GM12878 (cell line): ENCODE measurements at regions not wholly inside any gene's neighbourhood (a gene's known extent, or its start where the extent isn't known, plus 50 kb on each side); places are given as distances from the start of the nearest gene placed in this dataset.

Experiments used
- ATAC-seq: fragments of 200-7000 bp; cut with Tn5 transposase; 3 replicates; pipeline ENCODE4 v1.9.1; 2020; ENCODE audit warnings: mild to moderate bottlenecking, moderate library complexity
- BruUV-seq: library from RNA; stranded (reverse); fragments of 400-500 nt; replicated peaks from 2 replicates; lab custom pipeline; 2021; lab: Mats Ljungman, UMichigan
- CTCF ChIA-PET: fragments of 300-600 bp; sonication (Branson Sonifier 250); formaldehyde crosslinking; extraction: SDS; loops from one replicate; lab custom pipeline; 2021; ENCODE audit warnings: inconsistent platforms; lab: Yijun Ruan, JAX
- POLR2A ChIA-PET: fragments of 350-600 bp; formaldehyde crosslinking; extraction: SDS; loops from one replicate; lab custom pipeline; 2021; ENCODE audit warnings: inconsistent platforms; lab: Charles Lee
- RAD21 ChIA-PET: fragments of 300-600 bp; sonication (Branson Sonifier 250); formaldehyde crosslinking; loops from one replicate; lab custom pipeline; 2023; ENCODE audit warnings: antibody characterized with exemption; ENCODE audit not compliant: unreplicated experiment; lab: Charles Lee
- SMC1A ChIA-PET: fragments of 300-600 bp; sonication (Branson Sonifier 250); formaldehyde crosslinking; loops from one replicate; lab custom pipeline; 2023; ENCODE audit not compliant: unreplicated experiment, uncharacterized antibody; lab: Charles Lee
- DNase-seq: peaks from one replicate; pipeline ENCODE4 v3.0.0-alpha.2; 2011; ENCODE audit warnings: low read depth, low spot score
- FAIRE-seq: peaks from 3 replicates; lab custom pipeline; 2011; peaks lifted over from hg19 to GRCh38; lab: Jason Lieb, UNC
- H2AFZ ChIP-seq: 2 replicates; pipeline ENCODE4 v1.6.0; 2011; ENCODE audit warnings: low read depth, low read length, control low read depth; ENCODE audit not compliant: control insufficient read depth
- H3K27ac ChIP-seq: 2 replicates; pipeline ENCODE4 v1.5.1; 2011; ENCODE audit warnings: control low read depth; ENCODE audit not compliant: control insufficient read depth, insufficient read depth
- H3K27me3 ChIP-seq, 2 experiments: replicated peaks in 1 of 2; 2 replicates each; pipeline versions ENCODE4 v1.6.0 to v1.6.1; 2011; ENCODE audit warnings: low read length in 1 of 2; ENCODE audit not compliant: control insufficient read depth in 2 of 2, insufficient read depth in 2 of 2
- H3K36me3 ChIP-seq, 2 experiments: 2 replicates each; pipeline ENCODE4 v1.5.1; 2011; ENCODE audit warnings: low read length in 1 of 2; ENCODE audit not compliant: control insufficient read depth in 2 of 2, insufficient read depth in 2 of 2
- H3K4me1 ChIP-seq: 2 replicates; pipeline ENCODE4 v1.6.1; 2011; ENCODE audit warnings: mild to moderate bottlenecking, low read length, moderate library complexity, mixed read lengths; ENCODE audit not compliant: control insufficient read depth, insufficient read depth
- H3K4me2 ChIP-seq: 2 replicates; pipeline ENCODE4 v1.6.0; 2011; ENCODE audit warnings: control low read depth; ENCODE audit not compliant: control insufficient read depth, insufficient read depth
- H3K4me3 ChIP-seq: fragments of 200-600 bp; sonication (generic); 2 replicates; pipeline ENCODE4 v1.5.1; 2016
- H3K79me2 ChIP-seq: 2 replicates; pipeline ENCODE4 v1.6.0; 2011; ENCODE audit warnings: low read length; ENCODE audit not compliant: control insufficient read depth, insufficient read depth
- H3K9ac ChIP-seq: 2 replicates; pipeline ENCODE4 v1.8.0; 2011; ENCODE audit warnings: low read length, control low read depth, mixed read lengths; ENCODE audit not compliant: control insufficient read depth, insufficient read depth
- H3K9me3 ChIP-seq: replicated peaks from 3 replicates; pipeline ENCODE4 v1.5.1; 2011; ENCODE audit warnings: mild to moderate bottlenecking, low read length; ENCODE audit not compliant: control insufficient read depth, insufficient read depth
- H4K20me1 ChIP-seq: 2 replicates; pipeline ENCODE4 v1.6.0; 2011; ENCODE audit not compliant: control insufficient read depth, insufficient read depth
- BMI1 ChIP-seq: fragments of 450-650 bp; IDR thresholded peaks from 2 replicates; pipeline ENCODE4 v1.6.1; 2016; ENCODE audit warnings: mild to moderate bottlenecking, moderate library complexity, borderline replicate concordance
- CBX3 ChIP-seq: fragments of 200-600 bp; sonication (generic); IDR thresholded peaks from 2 replicates; pipeline ENCODE4 v1.6.1; 2016; ENCODE audit warnings: low read depth, borderline replicate concordance
- CEBPB ChIP-seq, 2 experiments: fragments of 150-350 bp in 1 of 2; IDR thresholded peaks; 2 replicates each; pipeline ENCODE4 v1.6.1; 2012 to 2014; ENCODE audit warnings: low read depth in 2 of 2, low read length in 2 of 2, borderline replicate concordance in 1 of 2, inconsistent platforms in 1 of 2
- CEBPZ ChIP-seq: fragments of 150-350 bp; IDR thresholded peaks from 2 replicates; pipeline ENCODE4 v1.6.1; 2016; ENCODE audit warnings: low read depth, low read length
- GABPA ChIP-seq: IDR thresholded peaks from 2 replicates; pipeline ENCODE4 v1.6.1; 2014; ENCODE audit warnings: antibody characterized with exemption, low read depth, mild to moderate bottlenecking, inconsistent platforms
- MLLT1 ChIP-seq: fragments of 450-650 bp; IDR thresholded peaks from 2 replicates; pipeline ENCODE4 v1.6.1; 2016; ENCODE audit warnings: mild to moderate bottlenecking
- MYB ChIP-seq: fragments of 150-350 bp; IDR thresholded peaks from 2 replicates; pipeline ENCODE4 v1.6.1; 2014; ENCODE audit warnings: mild to moderate bottlenecking, low read depth, low read length, borderline replicate concordance
- PRDM15 ChIP-seq: fragments of 450-650 bp; formaldehyde crosslinking; IDR thresholded peaks from 2 replicates; pipeline ENCODE4 v1.4.0; 2020; ENCODE audit warnings: mild to moderate bottlenecking, moderate library complexity
- SMAD1 ChIP-seq: fragments of 450-650 bp; IDR thresholded peaks from 2 replicates; pipeline ENCODE4 v1.6.1; 2018; ENCODE audit warnings: mild to moderate bottlenecking, low read depth; ENCODE audit not compliant: partially characterized antibody
- SMARCA5 ChIP-seq: fragments of 450-650 bp; IDR thresholded peaks from 2 replicates; pipeline ENCODE4 v1.6.1; 2017; ENCODE audit warnings: mild to moderate bottlenecking
- SPI1 ChIP-seq: IDR thresholded peaks from 2 replicates; pipeline ENCODE4 v1.6.1; 2011; ENCODE audit warnings: low read depth, mild to moderate bottlenecking, low read length, moderate library complexity, borderline replicate concordance; ENCODE audit not compliant: insufficient read depth
- SREBF1 ChIP-seq: IDR thresholded peaks from 2 replicates; pipeline ENCODE4 v1.6.1; 2012; ENCODE audit warnings: mild to moderate bottlenecking, low read length
- SREBF2 ChIP-seq: IDR thresholded peaks from 2 replicates; pipeline ENCODE4 v1.6.1; 2012; ENCODE audit warnings: mild to moderate bottlenecking, low read length
- TARDBP ChIP-seq: IDR thresholded peaks from 2 replicates; pipeline ENCODE4 v1.6.1; 2016; ENCODE audit warnings: borderline replicate concordance
- TBL1XR1 ChIP-seq: IDR thresholded peaks from 2 replicates; pipeline ENCODE4 v1.6.1; 2012; ENCODE audit warnings: low read depth, low read length, improper control_type of control experiment
- ZBED1 ChIP-seq: IDR thresholded peaks from 2 replicates; pipeline ENCODE4 v1.6.1; 2016; ENCODE audit warnings: borderline replicate concordance
- ZNF24 ChIP-seq: fragments of 450-650 bp; IDR thresholded peaks from 2 replicates; pipeline ENCODE4 v1.6.1; 2017; ENCODE audit warnings: antibody characterized with exemption, mild to moderate bottlenecking
- WGBS: methylation state at CpG from one replicate; pipeline ENCODE4 v1.1.6; 2016; ENCODE audit warnings: low lambda C conversion rate; ENCODE audit not compliant: insufficient replicate concordance, insufficient coverage; ENCODE audit errors: missing lambda C conversion rate; 5-methylcytosine and 5-hydroxymethylcytosine counted together
- in situ Hi-C: fragments of 300-500 bp; cut with MboI; formaldehyde crosslinking; loops from 9 replicates; pipeline ENCODE4 v1.14.3; 2018; ENCODE audit warnings: mixed read lengths
- intact Hi-C: fragments of 100-400 bp; cut with micrococcal nuclease; formaldehyde crosslinking; loops from one replicate; pipeline ENCODE4 v1.14.2; 2022; ENCODE audit not compliant: unreplicated experiment

GRCh38 chr3:117349566-117349965 is 640.0 kb downstream of the TUSC7 start:
- ATAC-seq (no peak), FAIRE-seq (no peak), DNase-seq (no peak)
- TF ChIP-seq ZNF24 (no peak), CBX3 (no peak), GABPA (no peak), TARDBP (no peak), SPI1 (no peak), CEBPB (IDR thresholded peaks at IDR 0.05; ENCODE audit: borderline replicate concordance in 1 of 2, low read depth in 2 of 2, low read length in 2 of 2) (no peak), CEBPZ (no peak), ZBED1 (no peak), TBL1XR1 (no peak), SMAD1 (no peak), MYB (no peak), MLLT1 (no peak), SREBF1 (no peak), PRDM15 (no peak), SMARCA5 (no peak), SREBF2 (no peak), BMI1 (no peak)
- H3K4me1 ChIP-seq: no peaks in the 10 kb centered on the region
- H3K27me3 ChIP-seq: no peaks in the 10 kb centered on the region; a peak in 1 of 4 replicates
- ChIA-PET POLR2A (interaction anchor here (1.0 kb wide), 1 partner anchor 16 kb away, joined by 3 read pairs; no protein-coding TSS in a partner anchor), CTCF (no interaction called here), RAD21 (no interaction called here), SMC1A (no interaction called here)
- intact Hi-C loops (no loop called here), in situ Hi-C loops (no loop called here)
- WGBS: 84% methylated on average over 1 of the region's 1 CpG
- H3K4me3 ChIP-seq: no peak overlapping the region
- BruUV-seq: no TSS peak
- H4K20me1 ChIP-seq: no peaks in the 10 kb centered on the region
- no peaks in the 10 kb centered on the region for H3K36me3 ChIP-seq
- H3K79me2 ChIP-seq: no peaks in the 10 kb centered on the region
- no peak overlapping the region for H3K27ac ChIP-seq
- H2AFZ ChIP-seq: no peak overlapping the region
- no peak overlapping the region for H3K4me2 ChIP-seq
- no peak overlapping the region for H3K9ac ChIP-seq
- no peaks in the 10 kb centered on the region for H3K9me3 ChIP-seq
